Suprapubic skin (tissue), 3 donors: ENCODE measurements at regions not wholly inside any gene's neighbourhood (a gene's known extent, or its start where the extent isn't known, plus 50 kb on each side); places are given as distances from the start of the nearest gene placed in this dataset.

ENCODE experiments used
- CTCF ChIP-seq, 2 donors: fragments of 200-600 bp in 1 of 2; fragments of 450-650 bp in 1 of 2; sonication (generic) in 1 of 2; IDR thresholded peaks; one replicate each; pipeline ENCODE4 v1.5.1; 2016 to 2019; ENCODE audit warnings: antibody characterized with exemption in 2 of 2, mild to moderate bottlenecking in 1 of 2, moderate library complexity in 1 of 2
- EP300 ChIP-seq: sonication (generic); formaldehyde crosslinking; IDR thresholded peaks from one replicate; pipeline ENCODE4 v1.6.1; 2017; ENCODE audit warnings: antibody characterized with exemption

GRCh38 chr18:7429831-7430230, 137.3 kb upstream of the PTPRM start:
- no peak for TF ChIP-seq CTCF (IDR thresholded peaks at IDR 0.05)
- TF ChIP-seq EP300 = no peak
